Adrenal gland (tissue), 9 donors: ENCODE measurements at regions not wholly inside any gene's neighbourhood (a gene's known extent, or its start where the extent isn't known, plus 50 kb on each side); places are given as distances from the start of the nearest gene placed in this dataset.

Experiments
- DNase-seq, 7 donors: peaks; one replicate each; pipeline ENCODE4 v3.0.0-alpha.2; 2019 to 2020
- H3K27ac ChIP-seq, 5 donors: fragments of 200-600 bp; sonication (generic) in 4 of 5; 1 replicate in 3 of 5; 2 replicates in 2 of 5; pipeline versions ENCODE4 v1.5.1 to v1.8.0; 2016 to 2020; ENCODE audit warnings: mild to moderate bottlenecking in 1 of 5
- H3K27me3 ChIP-seq: fragments of 200-600 bp; 2 replicates; pipeline ENCODE4 v1.8.0; 2021
- H3K36me3 ChIP-seq, 2 donors: fragments of 200-600 bp; replicated peaks in 1 of 2; 1 replicate in 1 of 2; 2 replicates in 1 of 2; pipeline versions ENCODE4 v1.5.1 to v1.8.0; 2018 to 2022
- H3K4me1 ChIP-seq, 2 donors: fragments of 200-600 bp; replicated peaks in 1 of 2; 1 replicate in 1 of 2; 2 replicates in 1 of 2; pipeline versions ENCODE4 v1.5.1 to v1.8.0; 2018 to 2021
- H3K4me3 ChIP-seq, 4 donors: fragments of 200-600 bp; sonication (generic) in 3 of 4; one replicate each; pipeline ENCODE4 v1.5.1; 2016 to 2018
- H3K9me3 ChIP-seq, 3 donors: fragments of 200-600 bp; sonication (generic) in 1 of 3; replicated peaks in 1 of 3; 1 replicate in 2 of 3; 2 replicates in 1 of 3; pipeline versions ENCODE4 v1.5.1 to v1.8.0; 2016 to 2021
- POLR2A ChIP-seq, 2 donors: fragments of 450-650 bp; IDR thresholded peaks; one replicate each; pipeline ENCODE4 v1.6.1; 2017; ENCODE audit warnings: antibody characterized with exemption in 2 of 2, mild to moderate bottlenecking in 2 of 2, moderate library complexity in 1 of 2
- WGBS, 4 donors: extraction: QIAGEN DNeasy Blood & Tissue Kit in 2 of 4; methylation state at CpG; one replicate each; pipeline versions ENCODE4 v1.1.5 to v1.1.7; 2013 to 2017; 5-methylcytosine and 5-hydroxymethylcytosine counted together
- intact Hi-C, 2 donors: fragments of 100-400 bp; cut with DNase I; formaldehyde crosslinking; loops; one replicate each; pipeline versions ENCODE4 v1.14.1 to v1.15.0; 2022 to 2023
- TF ChIP-seq, protein P1 (sequence below), 6 experiments: fragments of 450-650 bp in 4 of 6; fragments of 200-600 bp in 2 of 6; sonication (generic) in 1 of 6; IDR thresholded peaks; 1 replicate in 5 of 6; 2 replicates in 1 of 6; pipeline versions ENCODE4 v1.5.1 to v1.8.0; 2016 to 2021; ENCODE audit warnings: antibody characterized with exemption in 6 of 6, mild to moderate bottlenecking in 2 of 6, moderate library complexity in 1 of 6
- donor health status: healthy with polysubstance abuse.
- donor health status: Bipolar disorder and iron deficiency.
- donor health status: DM: yes; HTN: yes; CAD: no.
- donor health status: DM: no; HTN: no; CAD: no.
- donor health status: DM: no; HTN: no; CAD: no.

GRCh38 chr11:44426958-44427357, 117.0 kb upstream of the ALX4 start:
- no peak overlapping the region for H3K4me3 ChIP-seq
- peaks cover 6% of the 10 kb centered on the region for H3K27me3 ChIP-seq
- TF ChIP-seq POLR2A (IDR thresholded peaks at IDR 0.05), result no peak
- TF ChIP-seq, protein P1, sequence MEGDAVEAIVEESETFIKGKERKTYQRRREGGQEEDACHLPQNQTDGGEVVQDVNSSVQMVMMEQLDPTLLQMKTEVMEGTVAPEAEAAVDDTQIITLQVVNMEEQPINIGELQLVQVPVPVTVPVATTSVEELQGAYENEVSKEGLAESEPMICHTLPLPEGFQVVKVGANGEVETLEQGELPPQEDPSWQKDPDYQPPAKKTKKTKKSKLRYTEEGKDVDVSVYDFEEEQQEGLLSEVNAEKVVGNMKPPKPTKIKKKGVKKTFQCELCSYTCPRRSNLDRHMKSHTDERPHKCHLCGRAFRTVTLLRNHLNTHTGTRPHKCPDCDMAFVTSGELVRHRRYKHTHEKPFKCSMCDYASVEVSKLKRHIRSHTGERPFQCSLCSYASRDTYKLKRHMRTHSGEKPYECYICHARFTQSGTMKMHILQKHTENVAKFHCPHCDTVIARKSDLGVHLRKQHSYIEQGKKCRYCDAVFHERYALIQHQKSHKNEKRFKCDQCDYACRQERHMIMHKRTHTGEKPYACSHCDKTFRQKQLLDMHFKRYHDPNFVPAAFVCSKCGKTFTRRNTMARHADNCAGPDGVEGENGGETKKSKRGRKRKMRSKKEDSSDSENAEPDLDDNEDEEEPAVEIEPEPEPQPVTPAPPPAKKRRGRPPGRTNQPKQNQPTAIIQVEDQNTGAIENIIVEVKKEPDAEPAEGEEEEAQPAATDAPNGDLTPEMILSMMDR (IDR thresholded peaks at IDR 0.05), result no peak
- H3K4me1 ChIP-seq, result no peaks in the 10 kb centered on the region
- intact Hi-C loops, result no loop called here
- no peaks in the 10 kb centered on the region for H3K9me3 ChIP-seq
- H3K36me3 ChIP-seq, result no peaks in the 10 kb centered on the region
- no peak overlapping the region for H3K27ac ChIP-seq
- no peak for DNase-seq
- WGBS, 4 donors, result 76 to 92% (median 83%) methylated on average over 7 to 11 of the region's 11 CpGs

DNA sequence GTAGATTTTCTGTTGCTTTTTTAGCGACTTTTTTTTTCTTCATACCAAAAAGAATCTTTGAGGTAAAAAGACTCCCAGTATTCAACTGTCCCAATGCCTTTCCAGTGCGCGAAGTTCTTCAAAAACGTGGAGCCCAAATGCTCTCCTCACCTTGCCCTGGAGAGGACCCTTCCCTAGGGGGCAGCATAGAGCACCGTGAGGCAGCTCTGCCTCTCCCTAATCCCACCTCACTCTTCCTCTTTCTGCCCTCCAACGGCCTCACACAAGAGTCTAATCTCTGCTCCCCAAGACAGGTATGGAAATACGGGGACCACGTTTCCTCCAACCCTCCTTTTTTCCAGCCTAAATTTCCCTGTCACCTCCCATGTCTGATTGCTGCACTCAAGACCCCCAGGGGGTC, 117.5 kb upstream of the ALX4 start:
- DNase-seq, result no peak
- intact Hi-C loops, result no loop called here
- H3K9me3 ChIP-seq, result no peaks in the 10 kb centered on the region
- H3K4me1 ChIP-seq, result no peaks in the 10 kb centered on the region
- no peaks in the 10 kb centered on the region for H3K36me3 ChIP-seq
- 49 to 54% (median 52%) methylated on average over 8 of the region's 8 CpGs for WGBS, 4 donors
- peaks cover 6% of the 10 kb centered on the region for H3K27me3 ChIP-seq
- no peak for TF ChIP-seq POLR2A (IDR thresholded peaks at IDR 0.05)
- TF ChIP-seq, protein P1 (IDR thresholded peaks at IDR 0.05), result no peak
- no peak overlapping the region for H3K27ac ChIP-seq
- no peak overlapping the region for H3K4me3 ChIP-seq

DNA sequence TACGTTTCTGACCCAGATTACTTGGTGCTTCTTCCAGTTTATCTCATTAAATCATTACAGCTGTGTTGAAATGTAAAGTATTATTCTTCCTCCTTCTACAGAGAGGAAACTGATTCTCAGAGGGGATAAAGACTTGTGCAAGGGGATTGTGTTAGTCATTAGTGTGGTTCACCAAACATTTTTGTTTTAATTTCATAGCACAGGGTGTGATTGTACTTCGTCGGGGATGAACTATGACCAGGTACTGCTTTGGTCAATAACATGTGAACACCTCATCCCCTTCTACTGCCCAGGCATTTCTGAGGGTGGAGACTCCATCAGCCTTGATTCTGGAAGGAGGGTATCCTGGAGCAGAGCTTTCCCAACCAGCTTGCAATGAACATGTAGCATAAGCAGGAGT, 120.2 kb upstream of the ALX4 start:
- H3K9me3 ChIP-seq, result no peaks in the 10 kb centered on the region
- peaks cover 4% of the 10 kb centered on the region for H3K27me3 ChIP-seq
- 38 to 45% (median 42%) methylated on average over 2 to 3 of the region's 3 CpGs for WGBS, 4 donors
- DNase-seq, result no peak
- H3K4me1 ChIP-seq, result no peaks in the 10 kb centered on the region
- TF ChIP-seq, protein P1 (IDR thresholded peaks at IDR 0.05), result no peak
- no peak for TF ChIP-seq POLR2A (IDR thresholded peaks at IDR 0.05)
- H3K27ac ChIP-seq, result no peak overlapping the region
- H3K4me3 ChIP-seq, result no peak overlapping the region
- H3K36me3 ChIP-seq, result no peaks in the 10 kb centered on the region
- intact Hi-C loops, result no loop called here

GRCh38 chr11:44434191-44434590, 124.3 kb upstream of the ALX4 start:
- DNase-seq, result no peak
- Histone ChIP-seq H3K36me3 (no peaks in the 10 kb centered on the region), H3K4me1 (no peaks in the 10 kb centered on the region), H3K4me3 (no peak overlapping the region), H3K27ac (no peak overlapping the region), H3K27me3 (no peaks in the 10 kb centered on the region), H3K9me3 (no peaks in the 10 kb centered on the region)
- intact Hi-C loops, result no loop called here
- WGBS, 4 donors, result 55 to 84% (median 74%) methylated on average over 2 of the region's 2 CpGs
- TF ChIP-seq, protein P1 (IDR thresholded peaks at IDR 0.05), result no peak
- TF ChIP-seq POLR2A (IDR thresholded peaks at IDR 0.05), result no peak
